Stimulated activated CD8-positive, alpha-beta memory T cell treated with anti-CD3 and anti-CD28 coated beads, Interleukin-12 subunit alpha, Interleukin-12 subunit beta, amount 100 ng/mL, for 24 hours (primary cell): ENCODE measurements at regions not wholly inside any gene's neighbourhood (a gene's known extent, or its start where the extent isn't known, plus 50 kb on each side); places are given as distances from the start of the nearest gene placed in this dataset.
"Not testable (repeated sequence)": the region's sequence is repeated elsewhere in the genome, so short reads cannot be mapped to it uniquely, and the experiment has no call there.

Experiments used
- DNase-seq: peaks from one replicate; pipeline ENCODE4 v3.0.0-alpha.2; 2020; ENCODE audit errors: extremely low read depth

DNA sequence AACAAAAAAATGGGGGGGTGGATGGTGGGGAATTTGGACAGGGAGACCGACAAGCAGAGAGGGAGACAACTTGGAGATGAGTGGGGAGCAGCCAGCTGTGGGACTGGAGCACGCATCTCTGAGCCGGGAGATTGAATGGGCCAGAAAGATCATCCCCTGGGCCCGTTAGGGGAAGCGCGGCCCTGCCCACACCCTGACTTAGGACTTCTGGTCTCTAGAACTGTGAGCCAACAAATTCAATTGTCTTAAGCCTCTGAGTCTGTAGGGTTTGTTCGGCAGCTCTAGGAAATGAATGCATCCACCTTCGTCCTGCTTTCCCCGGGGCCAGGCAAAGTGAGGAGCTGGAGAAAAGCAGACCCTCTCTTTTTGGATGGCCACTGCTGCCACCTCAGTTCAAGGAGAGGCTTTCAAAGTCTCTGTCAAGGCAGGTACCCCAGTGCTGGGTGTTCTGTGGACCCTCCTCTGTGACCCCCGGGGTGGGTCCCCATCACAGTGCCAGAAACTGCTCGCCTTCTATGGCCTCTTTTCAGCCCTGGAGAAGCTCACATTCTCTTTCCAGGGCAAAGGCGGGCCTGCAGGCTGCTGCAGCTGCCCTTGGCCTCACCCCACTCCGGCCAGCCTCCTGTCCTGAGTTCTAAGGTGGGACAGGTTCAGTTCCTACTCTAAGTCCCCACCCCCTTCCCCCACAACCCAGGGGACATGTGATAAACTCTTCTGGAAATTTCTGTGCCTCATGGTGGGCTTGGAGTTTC lies 423.2 kb downstream of the RPS24 start:
- no peak for DNase-seq

DNA sequence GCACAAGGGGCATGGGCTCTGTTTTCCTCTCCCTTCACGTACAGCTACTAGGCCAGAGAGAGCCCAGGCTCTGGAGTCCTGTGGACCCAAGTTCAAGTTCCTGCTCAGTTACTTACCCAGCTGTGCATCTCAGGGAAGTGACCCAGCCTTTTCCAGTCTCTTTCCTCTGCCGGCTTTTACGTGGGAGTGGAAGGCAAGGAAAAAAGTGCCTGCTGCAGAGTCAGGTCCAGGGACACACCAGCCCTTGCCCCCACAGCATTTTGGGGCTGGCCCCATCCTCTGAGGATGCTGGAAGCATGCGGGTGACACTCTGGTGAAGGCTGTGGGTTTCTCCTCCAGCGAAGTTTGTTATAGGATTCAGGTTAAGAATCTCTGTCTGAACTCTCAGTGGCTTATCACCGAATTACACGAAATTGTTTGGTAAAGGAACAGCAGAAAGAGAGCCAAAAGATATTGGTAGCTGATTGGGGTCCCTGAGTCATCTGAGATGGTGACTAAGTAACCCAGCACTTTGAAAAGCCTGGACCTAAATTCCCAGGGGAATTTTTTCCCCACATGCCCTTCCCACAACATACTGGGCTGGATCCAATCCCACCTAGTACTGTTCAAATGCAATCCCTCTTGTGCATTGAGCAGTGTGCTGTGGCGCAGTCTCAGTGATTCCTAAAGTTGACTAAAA lies 424.3 kb downstream of the RPS24 start:
- DNase-seq: no peak

DNA sequence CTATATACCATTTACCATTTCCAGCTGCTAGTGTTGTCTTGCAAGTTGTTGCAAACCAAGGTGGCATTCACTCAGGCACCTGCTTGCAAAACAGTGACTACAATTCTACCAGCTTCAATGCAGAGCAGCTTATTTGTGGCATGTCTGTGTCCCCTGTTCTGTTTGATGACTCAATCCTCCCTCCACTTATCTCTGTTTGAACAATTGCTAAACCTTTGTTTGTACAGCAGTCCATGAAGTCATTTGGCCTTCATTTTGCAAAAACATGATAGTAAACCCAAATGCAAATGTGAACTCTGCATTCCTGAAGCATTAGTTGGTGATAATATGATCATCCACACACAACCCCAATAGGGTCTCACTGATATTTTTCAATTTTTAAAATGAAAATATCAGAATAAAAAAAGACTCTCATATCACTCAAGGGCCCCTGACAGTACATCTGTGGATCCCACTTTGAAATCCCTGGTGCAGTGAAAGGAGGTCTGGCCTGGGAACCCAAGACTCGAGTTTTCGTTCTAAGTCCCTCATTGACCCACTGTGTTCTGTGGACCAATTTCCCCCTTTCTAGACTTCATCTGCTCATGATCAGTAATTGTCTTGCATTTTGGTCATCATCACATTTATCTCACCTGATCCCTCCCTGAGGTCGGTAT lies 425.4 kb downstream of the RPS24 start:
- DNase-seq: no peak

DNA sequence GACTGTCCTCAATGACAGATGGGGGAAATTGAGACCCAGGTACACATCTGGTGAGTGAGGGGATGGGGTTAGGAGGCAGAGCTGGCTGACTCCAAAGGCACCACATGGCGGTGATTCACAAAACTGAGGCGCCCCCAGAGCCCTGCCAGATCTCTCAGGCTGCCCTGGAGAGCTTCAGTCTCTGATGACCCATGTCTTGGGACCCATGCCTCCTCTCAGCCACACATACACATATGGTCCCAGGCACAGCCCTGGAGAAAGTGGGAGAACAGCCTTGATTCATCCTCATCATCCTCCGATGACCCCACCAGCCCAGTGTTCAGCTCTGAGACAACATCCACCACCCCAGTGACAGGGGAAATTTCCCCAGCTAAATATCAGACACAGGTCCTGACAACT lies 426.0 kb downstream of the RPS24 start:
- no peak for DNase-seq

DNA sequence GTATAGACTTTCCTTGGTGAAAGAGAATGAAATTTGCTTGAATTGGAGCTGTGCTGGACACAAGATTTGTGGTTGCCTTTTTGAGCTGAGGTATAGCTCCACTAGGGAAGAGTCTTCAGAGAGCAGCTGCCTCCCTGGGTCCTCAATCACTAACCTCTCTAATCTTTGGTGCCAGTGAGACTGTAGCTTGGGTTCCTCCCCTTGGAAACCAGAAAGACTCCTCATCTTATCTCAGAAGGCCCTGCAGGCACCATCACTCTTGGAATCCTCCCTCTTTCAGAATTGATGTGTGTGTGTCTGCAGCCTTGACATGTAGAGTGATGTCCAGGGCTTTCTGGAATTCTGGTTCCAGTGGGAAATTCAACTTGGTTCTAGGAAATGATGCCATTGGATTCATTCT lies 426.5 kb downstream of the RPS24 start:
- no peak for DNase-seq

DNA sequence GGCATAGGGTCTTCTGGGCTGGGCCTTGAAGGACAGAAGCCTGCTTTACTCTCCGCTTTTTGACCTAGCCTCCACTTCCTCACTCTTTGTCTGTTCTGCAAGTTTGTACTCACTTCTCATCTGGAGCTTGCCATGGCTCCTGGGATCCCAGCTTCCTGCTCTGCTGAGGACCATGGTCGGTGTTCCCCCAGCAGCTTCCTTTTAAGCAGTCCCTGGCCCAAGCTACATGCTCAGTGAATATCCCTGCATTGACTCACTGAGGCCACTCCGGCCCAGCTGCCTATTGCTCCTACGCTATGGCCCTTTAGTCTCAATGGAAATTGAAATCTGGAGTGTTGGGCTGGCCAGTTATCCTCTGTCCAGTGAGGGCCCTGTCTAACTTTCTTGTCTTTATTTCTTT lies 427.7 kb downstream of the RPS24 start:
- no peak for DNase-seq

DNA sequence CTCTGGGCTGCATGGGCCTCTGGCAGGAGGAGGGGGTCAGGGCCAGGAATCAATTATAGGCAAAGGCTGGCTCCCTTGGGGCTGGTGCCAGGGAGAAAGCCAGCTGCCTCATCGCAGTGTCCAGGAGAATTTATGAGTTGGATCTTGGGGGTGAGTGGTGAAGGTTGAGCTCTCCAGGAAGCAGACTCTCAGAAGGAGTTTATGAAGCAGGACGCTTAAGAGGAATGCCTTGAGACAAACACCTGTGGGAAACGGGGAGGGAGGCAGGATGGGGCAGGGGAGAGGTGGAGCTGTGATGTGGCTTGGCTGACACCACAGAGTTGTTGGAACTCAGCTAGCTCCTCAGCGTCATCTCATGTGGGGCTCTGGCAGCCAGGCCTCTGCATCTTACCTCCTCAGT lies 428.5 kb downstream of the RPS24 start:
- no peak for DNase-seq

DNA sequence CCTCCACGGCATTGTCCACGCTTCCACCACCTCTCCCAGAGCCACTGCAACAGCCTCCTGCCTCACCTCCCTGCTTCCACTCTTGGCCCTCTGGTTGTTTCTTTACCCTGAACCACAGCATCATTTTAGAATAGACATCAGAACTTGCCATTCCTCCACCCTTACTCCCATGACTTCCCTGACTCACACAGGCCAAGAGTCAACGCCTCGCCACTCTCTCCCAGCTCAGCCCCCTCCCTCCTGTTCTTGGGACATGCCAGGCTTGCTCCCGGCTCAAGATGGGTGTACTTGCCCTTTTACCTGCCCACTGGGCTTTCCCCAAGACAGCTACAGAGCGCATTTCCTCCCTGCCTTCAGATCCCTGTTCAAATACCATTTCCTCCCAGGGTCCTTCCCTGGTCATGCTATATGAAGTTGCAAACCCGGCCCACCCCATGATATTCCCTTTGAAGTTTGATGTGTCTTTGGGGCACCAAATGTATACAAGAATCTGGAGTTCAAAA lies 429.1 kb downstream of the RPS24 start:
- DNase-seq: no peak

DNA sequence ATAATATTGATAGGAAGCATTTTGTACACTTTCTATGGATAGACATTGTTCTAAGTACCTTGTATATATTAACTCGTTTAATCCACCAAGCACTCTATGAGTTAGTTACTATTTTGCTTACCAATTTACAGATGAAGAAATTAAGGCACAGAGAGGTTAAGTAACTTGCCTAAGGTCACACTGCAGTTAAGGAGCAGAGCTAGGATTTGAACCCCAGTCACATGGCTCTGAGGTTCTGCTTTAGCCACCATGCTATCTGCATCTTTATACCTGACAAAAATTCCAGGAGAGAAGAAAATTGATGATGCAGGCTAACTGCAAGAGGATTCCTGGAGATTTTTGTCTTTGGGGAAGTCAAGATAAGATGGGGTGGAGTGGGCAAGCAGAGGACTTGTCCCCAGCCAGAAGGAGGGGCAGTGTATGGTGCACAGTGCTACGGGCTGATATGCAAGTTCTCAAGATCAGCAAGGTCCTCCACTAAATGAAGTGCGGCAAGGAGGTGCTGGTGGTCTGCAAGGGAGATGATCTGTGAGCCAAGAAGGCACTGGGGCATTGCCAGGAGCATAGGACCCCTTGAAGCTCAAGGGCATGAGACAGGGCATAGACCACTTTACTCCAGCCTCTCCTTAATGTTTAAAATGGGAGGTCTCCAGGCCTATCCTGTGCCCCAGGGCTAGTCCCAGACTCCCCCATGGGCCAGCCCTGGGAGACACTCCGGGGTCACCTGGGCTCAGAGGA lies 430.6 kb downstream of the RPS24 start:
- DNase-seq: no peak

DNA sequence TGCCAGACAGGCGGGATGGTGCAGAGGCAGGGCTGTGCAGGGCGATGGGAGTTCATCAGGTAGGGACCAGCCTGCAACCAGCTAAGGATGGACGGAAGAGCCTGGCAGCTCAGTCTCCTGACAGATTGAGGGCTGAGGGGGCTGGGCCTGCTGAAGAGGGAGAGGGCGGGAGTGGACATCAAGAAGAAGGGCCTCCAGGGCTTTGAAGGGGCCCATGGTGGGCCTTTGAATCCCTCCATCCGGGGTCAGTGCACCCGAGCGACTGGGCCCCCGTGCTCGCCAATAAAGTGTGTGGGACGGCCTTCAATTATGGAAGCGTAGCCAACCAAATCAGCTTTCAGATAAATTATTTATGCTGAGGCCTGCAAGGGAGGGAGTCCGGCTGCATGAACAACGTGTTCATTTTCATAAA lies 431.2 kb downstream of the RPS24 start:
- no peak for DNase-seq

DNA sequence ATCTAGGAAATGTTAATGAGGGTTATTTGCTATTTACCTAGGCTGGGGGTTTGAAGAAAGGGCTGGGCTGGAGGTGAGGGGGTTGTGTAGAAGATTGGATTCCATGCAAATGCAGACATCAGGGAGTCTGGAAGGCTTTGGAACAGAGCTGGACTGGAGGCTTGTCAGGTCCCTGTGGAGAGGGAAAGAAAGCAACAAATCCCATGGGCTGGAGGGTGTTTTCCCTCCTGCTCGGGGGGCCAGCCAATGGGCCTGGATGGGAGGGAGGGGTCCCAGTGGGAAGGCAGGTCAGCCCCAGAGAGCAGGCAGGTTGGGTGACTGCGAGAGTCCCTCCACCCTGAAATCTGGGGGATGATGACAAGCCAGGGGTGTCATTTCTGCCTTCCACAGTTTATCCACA lies 431.8 kb downstream of the RPS24 start:
- DNase-seq: no peak

DNA sequence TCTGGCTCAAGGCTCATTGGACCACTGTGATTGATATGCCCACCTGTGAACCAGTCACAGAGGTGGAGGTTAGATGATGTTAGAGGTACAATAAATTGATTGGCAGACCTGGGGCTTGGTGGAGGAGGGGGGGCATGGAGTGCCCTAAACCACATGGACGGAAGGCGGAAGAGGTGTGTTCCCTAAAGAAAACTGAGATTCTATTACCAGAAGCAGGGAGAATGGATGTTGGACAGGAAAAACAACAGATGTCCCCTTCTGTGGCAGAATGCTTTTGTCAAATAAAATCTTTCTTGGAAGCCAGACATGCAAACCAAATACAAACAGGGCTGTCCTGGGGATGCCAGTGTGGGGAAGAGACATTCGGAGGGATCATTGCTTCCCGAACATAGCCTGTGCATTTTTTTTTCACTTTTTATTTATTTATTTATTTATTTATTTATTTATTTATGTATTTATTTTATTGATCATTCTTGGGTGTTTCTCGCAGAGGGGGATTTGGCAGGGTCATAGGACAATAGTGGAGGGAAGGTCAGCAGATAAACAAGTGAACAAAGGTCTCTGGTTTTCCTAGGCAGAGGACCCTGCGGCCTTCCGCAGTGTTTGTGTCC lies 433.9 kb downstream of the RPS24 start:
- no peak for DNase-seq

DNA sequence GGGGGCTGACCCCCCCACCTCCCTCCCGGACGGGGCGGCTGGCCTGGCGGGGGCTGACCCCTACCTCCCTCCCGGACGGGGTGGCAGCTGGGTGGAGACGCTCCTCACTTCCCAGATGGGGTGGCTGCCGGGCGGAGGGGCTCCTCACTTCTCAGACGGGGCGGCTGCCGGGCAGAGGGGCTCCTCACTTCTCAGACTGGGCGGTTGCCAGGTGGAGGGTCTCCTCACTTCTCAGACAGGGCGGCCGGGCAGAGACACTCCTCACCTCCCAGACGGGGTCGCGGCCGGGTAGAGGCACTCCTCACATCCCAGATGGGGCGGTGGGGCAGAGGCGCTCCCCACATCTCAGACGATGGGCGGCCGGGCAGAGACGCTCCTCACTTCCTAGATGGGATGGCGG lies 435.1 kb downstream of the RPS24 start:
- DNase-seq: not testable (repeated sequence)

DNA sequence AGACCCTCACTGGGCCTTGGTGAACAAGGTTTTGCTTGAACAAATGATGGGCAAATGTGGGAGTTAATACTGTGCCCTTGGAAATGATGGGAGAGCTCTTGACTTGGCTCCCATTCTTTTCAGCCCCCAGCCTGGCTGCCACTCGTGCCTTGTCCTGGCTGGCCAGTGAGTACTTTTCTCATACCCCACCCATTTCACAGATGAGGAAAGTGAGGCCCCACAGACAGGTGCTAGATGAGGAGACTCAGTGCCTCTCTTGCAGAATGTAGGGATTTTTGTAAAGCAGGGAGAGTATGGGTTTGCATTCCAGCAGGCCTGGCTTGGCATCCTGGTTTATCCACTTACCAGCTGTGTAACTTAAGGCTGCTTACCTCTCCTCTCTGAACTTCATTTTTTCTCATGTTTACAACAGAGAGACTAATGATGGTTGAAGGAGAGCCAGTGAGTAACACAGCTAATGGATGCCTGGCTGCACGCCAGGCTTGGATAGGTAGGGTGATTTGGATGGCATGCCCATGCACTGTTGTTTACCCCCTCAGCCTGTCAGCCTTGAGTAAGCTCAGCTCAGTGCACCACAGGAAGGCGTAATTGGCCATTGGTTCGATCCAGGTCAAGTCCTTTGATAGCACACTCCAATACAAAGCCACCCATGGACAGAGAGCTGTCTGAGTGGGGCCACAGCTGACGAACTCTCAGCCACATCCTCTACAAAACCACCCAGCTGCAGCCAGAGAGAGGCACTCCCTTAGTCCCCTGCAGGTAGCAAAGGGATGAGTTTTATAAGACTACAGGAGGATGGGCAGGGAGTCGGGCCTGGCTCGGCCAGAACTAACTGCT lies 436.8 kb downstream of the RPS24 start:
- DNase-seq: no peak

DNA sequence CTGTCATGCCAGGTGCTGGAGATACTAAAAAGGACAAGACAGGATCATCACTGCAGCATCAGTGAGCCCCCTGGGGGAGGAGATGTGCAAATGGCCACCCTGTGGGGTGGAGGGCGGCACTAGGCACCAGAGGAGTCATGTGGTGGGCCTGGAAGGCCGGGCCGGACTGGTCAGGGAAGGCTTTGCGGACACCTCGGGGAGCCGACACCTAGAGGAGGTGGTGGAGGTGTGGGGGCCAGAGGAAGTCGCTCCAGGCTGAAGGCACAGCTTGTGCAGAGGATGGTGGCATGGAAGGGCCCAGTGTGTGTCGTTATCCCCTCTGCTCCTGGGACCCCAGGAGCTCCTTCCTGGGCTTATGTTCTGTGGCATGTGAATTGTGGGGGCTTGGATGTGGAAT lies 437.7 kb downstream of the RPS24 start:
- no peak for DNase-seq

DNA sequence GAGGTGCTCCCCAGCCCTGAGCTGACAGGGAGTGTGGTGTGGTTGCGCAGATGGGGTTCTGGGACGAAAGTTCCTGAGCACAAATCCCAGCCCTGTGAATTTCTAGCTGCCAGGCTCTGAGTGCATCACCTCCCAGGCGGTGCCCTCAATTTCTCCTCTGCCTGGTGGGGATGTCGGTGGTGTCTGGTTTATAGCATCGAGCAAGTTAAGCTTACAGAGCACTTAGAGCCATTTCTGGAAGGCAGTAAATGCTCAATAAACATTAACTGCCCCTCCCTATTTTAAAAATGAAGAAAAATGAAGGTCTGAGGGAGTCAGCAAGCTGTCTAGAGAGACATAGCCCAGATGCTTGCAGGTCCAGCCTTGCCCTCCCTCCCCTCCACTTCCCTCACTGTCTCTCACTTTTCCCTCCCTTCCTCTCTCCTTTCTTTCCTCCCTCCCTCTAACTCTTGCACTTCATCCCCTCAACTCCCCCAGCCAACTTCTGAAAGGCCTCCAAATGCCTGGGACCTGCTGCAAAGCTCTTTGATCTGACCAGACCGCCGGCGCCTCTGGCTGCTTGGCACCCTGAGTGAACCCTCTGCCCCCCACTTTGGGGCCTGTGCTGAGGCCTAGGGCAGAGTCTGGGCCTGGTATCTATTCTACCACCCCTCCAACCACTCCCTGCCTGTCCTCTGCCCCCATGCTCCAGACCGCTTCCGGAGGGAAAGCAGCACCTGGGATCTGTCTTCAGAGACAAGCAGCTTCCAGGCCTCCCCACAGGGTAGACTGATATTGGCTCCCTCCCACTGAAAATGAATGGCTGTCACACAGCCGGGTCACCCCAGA lies 438.3 kb downstream of the RPS24 start:
- DNase-seq: no peak

DNA sequence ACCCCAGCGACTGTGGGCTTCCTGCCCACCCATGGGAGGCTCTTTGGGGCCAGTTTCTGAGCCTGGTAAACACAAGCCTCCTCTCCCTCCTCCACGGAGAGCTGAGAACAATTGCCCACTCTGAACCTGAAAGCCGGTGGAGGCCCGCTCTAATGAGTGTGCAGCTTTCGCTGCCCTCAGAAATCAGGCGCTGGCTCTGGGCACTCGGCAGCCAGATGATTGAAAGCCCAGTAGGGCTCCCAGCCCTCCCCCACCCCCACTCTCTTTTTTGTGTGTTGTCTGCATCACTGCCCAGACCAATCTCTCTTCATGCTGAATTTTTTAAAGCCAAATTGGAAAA lies 438.9 kb downstream of the RPS24 start:
- DNase-seq: no peak

DNA sequence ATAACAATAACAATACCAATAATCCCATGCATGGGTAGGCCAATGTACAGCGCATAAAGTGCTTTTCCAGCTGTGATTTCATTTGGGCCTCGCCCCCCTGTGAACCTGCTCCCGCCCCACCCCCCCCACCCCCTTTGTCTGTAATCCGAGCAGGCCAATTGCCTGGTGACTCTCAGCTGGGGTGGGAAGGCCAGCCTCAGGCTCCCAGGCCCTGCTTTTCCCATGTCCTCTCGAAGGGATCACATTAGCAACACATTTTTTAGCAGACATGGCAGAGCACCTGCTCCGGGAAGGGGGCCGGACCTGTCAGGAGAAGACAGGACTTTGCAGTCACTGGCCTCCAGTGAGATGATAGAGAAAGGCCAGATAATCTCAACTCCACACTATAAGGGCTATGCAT lies 439.3 kb downstream of the RPS24 start:
- DNase-seq: no peak

DNA sequence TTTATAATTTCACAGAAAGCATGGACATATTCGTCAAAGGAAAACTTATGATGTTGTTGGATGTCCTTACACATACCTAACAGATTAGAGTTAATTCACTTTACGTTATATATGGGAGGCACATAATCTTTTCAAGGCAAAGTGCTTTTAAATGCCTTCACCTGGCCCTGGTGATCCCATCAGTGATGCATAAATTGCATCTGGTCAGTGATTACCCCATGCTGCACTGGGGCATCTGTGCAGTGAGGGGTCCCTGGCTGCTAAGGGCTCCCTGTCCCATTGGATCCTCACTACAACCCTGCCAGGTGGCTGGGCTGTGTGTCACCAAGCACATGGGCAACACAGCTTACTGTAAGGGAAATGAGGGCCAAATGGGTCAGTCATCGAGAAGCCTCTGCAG lies 441.1 kb downstream of the RPS24 start:
- DNase-seq: no peak

DNA sequence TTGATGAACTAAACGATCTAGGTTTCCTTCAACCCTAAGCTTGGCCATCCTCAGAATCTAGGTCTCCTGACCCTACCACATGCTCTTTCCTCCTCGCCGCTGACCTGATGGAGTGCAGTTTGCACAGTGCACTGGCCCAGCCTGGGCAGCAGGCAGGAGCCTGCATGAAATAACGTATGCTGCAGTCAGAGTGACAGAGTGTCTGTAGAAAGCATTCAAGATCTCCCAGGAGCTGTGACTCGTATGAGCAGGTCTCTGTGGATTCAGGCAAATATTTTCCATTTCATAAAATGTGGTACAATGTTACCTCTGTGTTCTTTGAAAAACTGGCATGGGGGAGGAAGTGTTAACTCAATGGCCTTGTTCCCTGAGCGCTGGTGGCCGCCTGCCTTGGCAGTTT lies 441.8 kb downstream of the RPS24 start:
- DNase-seq: no peak
